ENCODE measurements at regions not wholly inside any gene's neighbourhood (a gene's known extent, or its start where the extent isn't known, plus 50 kb on each side); places are given as distances from the start of the nearest gene placed in this dataset.
A peak's percentile ranks its signal among the peaks of the same experiment; 100 is the strongest.

GRCh38 chr1:192442736-192443135 lies 125.9 kb downstream of the RGS21 start:
- TF ChIP-seq POLR2A (IDR thresholded peaks at IDR 0.05; ENCODE audit: low read depth, low read length): no peak
- TF ChIP-seq FOS (IDR thresholded peaks at IDR 0.05; ENCODE audit: borderline replicate concordance, insufficient read depth, low read length): no peak
- no peak for TF ChIP-seq CTCF (IDR thresholded peaks at IDR 0.05; ENCODE audit: extremely low read depth in 1 of 2, insufficient read depth in 1 of 2, low read depth in 1 of 2, low read length in 2 of 2)
- TF ChIP-seq EZH2 (IDR thresholded peaks at IDR 0.05; ENCODE audit: borderline replicate concordance, low read depth, low read length, severe bottlenecking): no peak
- TF ChIP-seq MYC (IDR thresholded peaks at IDR 0.05; ENCODE audit: low read depth, low read length): no peak
- TF ChIP-seq JUN (IDR thresholded peaks at IDR 0.05; ENCODE audit: borderline replicate concordance, insufficient read depth, insufficient read length, low read depth): no peak
- no TSS peak for BruUV-seq (replicated peaks)
- DNase-seq (ENCODE audit: low read depth, low spot score) (no peak), FAIRE-seq (no peak)
- Histone ChIP-seq H3K9me3 (replicated peaks; ENCODE audit: control insufficient read depth, insufficient read depth, low read length) (no peaks in the 10 kb centered on the region), H3K4me1 (ENCODE audit: control insufficient read depth, extremely low read depth, insufficient read depth, low read length) (peaks cover 38% of the 10 kb centered on the region), H3K9ac (replicated peaks; ENCODE audit: extremely low read depth, insufficient read depth, low read length) (no peak overlapping the region), H3K4me3 (replicated peaks in 1 of 3; ENCODE audit: insufficient read depth in 1 of 3, low read depth in 1 of 3, low read length in 3 of 3) (no peak overlapping the region), H4K20me1 (replicated peaks; ENCODE audit: control insufficient read depth, extremely low read depth, insufficient read depth, low read length) (no peaks in the 10 kb centered on the region), H3K9me1 (replicated peaks; ENCODE audit: control insufficient read depth, extremely low read depth, insufficient read depth, low read length) (no peaks in the 10 kb centered on the region), H3K36me3 (ENCODE audit: control insufficient read depth in 2 of 2, extremely low read depth in 1 of 2, insufficient read depth in 2 of 2, low read length in 2 of 2) (no peaks in the 10 kb centered on the region), H3K4me2 (ENCODE audit: insufficient read depth, low read length) (no peak overlapping the region), H2AFZ (ENCODE audit: low read depth, low read length) (peak overlapping the region; percentile 73), H3K27ac (ENCODE audit: insufficient read depth, low read depth, low read length) (peak overlapping the region; percentile 8), H3K79me2 (ENCODE audit: control insufficient read depth, insufficient read depth, low read length) (no peaks in the 10 kb centered on the region), H3K27me3 (ENCODE audit: control insufficient read depth in 2 of 2, insufficient read depth in 2 of 2, low read length in 2 of 2) (no peaks in the 10 kb centered on the region)
- CTCF ChIA-PET: no interaction called here
- dilution Hi-C loops (cut with MboI; ENCODE audit: extremely low pct_ligation_motif_present, low sequenced_read_pairs): no loop called here
- POLR2A ChIA-PET: no interaction called here
- intact Hi-C loops (cut with micrococcal nuclease): loop anchor here (5.0 to 10.0 kb wide), 4 partner anchors 180 to 1808 kb away; no protein-coding TSS in a partner anchor

DNA sequence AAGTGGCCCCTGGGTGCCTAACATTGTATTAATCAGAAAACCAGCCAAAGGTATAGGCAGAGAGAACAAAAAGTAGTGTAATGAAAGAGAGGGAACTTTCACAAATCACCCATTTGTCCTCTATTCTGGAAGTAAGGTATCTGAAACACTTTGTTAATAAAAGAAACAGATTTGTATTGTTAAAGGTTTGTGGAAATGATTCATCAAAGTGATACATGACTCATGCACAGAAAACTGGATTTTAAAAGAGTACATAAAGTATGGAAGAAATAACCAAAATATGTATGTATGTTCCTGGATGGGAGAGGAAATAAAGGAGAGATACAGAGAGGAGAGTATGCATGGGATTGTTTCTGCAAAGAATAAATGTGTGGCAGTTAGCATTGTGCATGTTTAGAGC lies 126.8 kb downstream of the RGS21 start:
- DNase-seq (ENCODE audit: low read depth, low spot score) (peak; percentile 62), FAIRE-seq (no peak)
- peak overlapping the region in 1 of 3 experiments; percentile 38 for H3K4me3 ChIP-seq (replicated peaks in 1 of 3; ENCODE audit: insufficient read depth in 1 of 3, low read depth in 1 of 3, low read length in 3 of 3)
- peak overlapping the region; percentile 73 for H2AFZ ChIP-seq (ENCODE audit: low read depth, low read length)
- peaks cover 38% of the 10 kb centered on the region for H3K4me1 ChIP-seq (ENCODE audit: control insufficient read depth, extremely low read depth, insufficient read depth, low read length)
- ChIA-PET POLR2A (no interaction called here), CTCF (interaction anchor here (1.0 to 1.2 kb wide), 5 partner anchors 10 to 450 kb away, joined by 3 to 6 read pairs (median 4); no protein-coding TSS in a partner anchor)
- peak overlapping the region; percentile 21 for H3K27ac ChIP-seq (ENCODE audit: insufficient read depth, low read depth, low read length)
- H3K36me3 ChIP-seq (ENCODE audit: control insufficient read depth in 2 of 2, extremely low read depth in 1 of 2, insufficient read depth in 2 of 2, low read length in 2 of 2): no peaks in the 10 kb centered on the region
- no peaks in the 10 kb centered on the region for H3K27me3 ChIP-seq (ENCODE audit: control insufficient read depth in 2 of 2, insufficient read depth in 2 of 2, low read length in 2 of 2)
- no peaks in the 10 kb centered on the region for H3K9me3 ChIP-seq (replicated peaks; ENCODE audit: control insufficient read depth, insufficient read depth, low read length)
- TF ChIP-seq GATA2 (IDR thresholded peaks at IDR 0.05; ENCODE audit: insufficient read depth, insufficient read length, low read depth, low read length): no peak
- TF ChIP-seq JUN (IDR thresholded peaks at IDR 0.05; ENCODE audit: borderline replicate concordance, insufficient read depth, insufficient read length, low read depth): peak; percentile 89
- peak; percentile 95 for TF ChIP-seq FOS (IDR thresholded peaks at IDR 0.05; ENCODE audit: borderline replicate concordance, insufficient read depth, low read length)
- no peak for TF ChIP-seq EZH2 (IDR thresholded peaks at IDR 0.05; ENCODE audit: borderline replicate concordance, low read depth, low read length, severe bottlenecking)
- TF ChIP-seq, protein P1, sequence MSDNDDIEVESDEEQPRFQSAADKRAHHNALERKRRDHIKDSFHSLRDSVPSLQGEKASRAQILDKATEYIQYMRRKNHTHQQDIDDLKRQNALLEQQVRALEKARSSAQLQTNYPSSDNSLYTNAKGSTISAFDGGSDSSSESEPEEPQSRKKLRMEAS (IDR thresholded peaks at IDR 0.05; ENCODE audit: insufficient read depth, insufficient read length): no peak
- TF ChIP-seq POLR2A (IDR thresholded peaks at IDR 0.05; ENCODE audit: low read depth, low read length): no peak
- no peak for TF ChIP-seq POLR2AphosphoS5 (IDR thresholded peaks at IDR 0.05; ENCODE audit: insufficient read depth, low read depth, low read length)
- no peak overlapping the region for H3K9ac ChIP-seq (replicated peaks; ENCODE audit: extremely low read depth, insufficient read depth, low read length)
- dilution Hi-C loops (cut with MboI; ENCODE audit: extremely low pct_ligation_motif_present, low sequenced_read_pairs) (no loop called here), intact Hi-C loops (cut with micrococcal nuclease) (loop anchor here (1.0 to 10.0 kb wide), 6 partner anchors 132 to 1809 kb away; no protein-coding TSS in a partner anchor)
- no TSS peak for BruUV-seq (replicated peaks)
- no peaks in the 10 kb centered on the region for H4K20me1 ChIP-seq (replicated peaks; ENCODE audit: control insufficient read depth, extremely low read depth, insufficient read depth, low read length)
- no peaks in the 10 kb centered on the region for H3K9me1 ChIP-seq (replicated peaks; ENCODE audit: control insufficient read depth, extremely low read depth, insufficient read depth, low read length)
- H3K4me2 ChIP-seq (ENCODE audit: insufficient read depth, low read length): peak overlapping the region; percentile 76
- no peaks in the 10 kb centered on the region for H3K79me2 ChIP-seq (ENCODE audit: control insufficient read depth, insufficient read depth, low read length)

Data from endothelial cell of umbilical vein (primary cell).